Activated CD4-positive, alpha-beta T cell treated with anti-CD3 and anti-CD28 coated beads for 24 hours (primary cell): ENCODE measurements at regions not wholly inside any gene's neighbourhood (a gene's known extent, or its start where the extent isn't known, plus 50 kb on each side); places are given as distances from the start of the nearest gene placed in this dataset.

Experiments
- DNase-seq, 2 donors: peaks; one replicate each; pipeline ENCODE4 v3.0.0-alpha.2; 2020; ENCODE audit warnings: low read depth in 2 of 2

DNA sequence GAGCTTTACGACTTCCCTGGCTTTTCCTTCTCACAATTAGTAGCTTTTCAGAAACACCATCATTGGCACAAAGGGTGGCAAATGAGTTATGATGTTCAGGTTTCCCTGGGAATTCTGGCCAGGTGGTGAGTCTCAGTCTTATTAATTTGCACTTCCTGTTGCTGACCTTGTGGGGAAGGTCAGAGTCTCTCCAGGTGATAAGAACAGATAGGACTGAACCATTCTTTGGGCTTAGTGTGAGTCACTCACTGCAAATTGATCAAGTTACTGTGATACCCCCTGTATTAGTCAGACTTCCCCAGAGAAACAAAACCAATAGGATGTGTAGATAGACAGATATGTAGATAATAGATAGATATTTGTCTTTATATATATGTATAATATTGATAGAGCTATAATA is 53.8 kb upstream of the RANBP3L start:
- DNase-seq: no peak

DNA sequence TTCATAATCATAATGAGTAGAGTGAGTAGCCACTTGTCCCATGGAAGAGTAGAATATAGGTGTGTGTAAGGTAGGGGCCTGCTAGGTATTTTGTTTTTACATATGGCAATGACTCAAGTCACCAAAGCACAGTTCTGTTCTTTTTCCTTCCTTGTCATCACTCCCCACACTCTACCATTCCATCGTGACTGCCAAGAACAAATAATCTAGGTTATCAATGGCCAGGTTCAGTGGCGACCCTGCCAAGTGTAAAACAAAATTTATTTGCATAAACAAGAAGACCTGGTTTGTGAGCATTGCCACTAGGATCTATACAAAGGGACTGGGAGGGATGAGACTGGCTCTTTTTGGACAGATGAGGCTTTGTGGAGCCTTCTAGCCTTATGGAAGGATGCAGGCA is 55.2 kb upstream of the RANBP3L start:
- no peak for DNase-seq

DNA sequence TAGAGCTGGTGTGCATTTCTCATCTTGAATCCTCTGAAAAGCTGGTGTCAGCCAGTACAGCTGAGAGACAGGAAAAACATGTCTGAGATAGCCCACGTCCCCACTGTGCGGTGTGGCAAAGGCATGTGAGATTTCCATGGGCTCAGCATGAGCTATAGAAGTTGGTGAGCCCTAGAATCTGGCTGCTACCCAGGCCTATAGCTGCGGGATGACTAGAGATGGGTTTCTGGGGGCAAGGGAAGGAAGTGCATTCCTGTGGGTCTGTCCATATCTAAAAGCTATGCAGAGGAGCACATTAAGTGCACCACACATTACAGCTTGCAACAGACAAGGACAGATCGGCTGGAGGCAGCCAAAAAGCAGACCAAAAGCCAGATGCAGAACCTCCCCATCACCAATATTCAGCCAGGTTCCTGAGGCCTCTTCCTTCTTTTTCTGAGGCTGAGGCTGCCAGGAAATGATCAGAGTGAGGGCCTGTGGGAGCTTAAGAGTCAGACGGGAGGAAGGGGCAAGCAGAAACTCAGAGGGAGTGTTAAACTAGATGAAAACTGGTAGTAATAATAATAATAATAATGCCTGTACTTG is 55.8 kb upstream of the RANBP3L start:
- DNase-seq: no peak

DNA sequence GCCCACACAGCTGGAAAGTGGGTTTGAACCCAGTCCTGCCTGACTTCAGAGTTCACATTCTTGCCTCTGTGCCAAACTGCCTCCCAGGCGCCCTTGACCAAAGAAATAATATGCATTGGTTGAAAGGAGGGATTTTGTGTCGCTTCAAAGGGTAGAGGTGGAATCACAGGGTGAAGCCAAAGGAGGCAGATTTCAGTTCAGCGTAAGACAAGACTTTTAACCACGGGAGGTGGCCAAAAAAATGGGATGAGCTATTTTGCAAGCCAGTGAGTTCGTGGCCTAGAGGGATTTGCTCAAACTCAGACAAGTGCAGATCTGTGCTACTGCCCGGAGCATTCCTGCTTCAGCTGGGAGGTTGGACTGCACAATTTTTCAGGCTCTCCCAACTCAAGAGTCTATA is 57.6 kb upstream of the RANBP3L start:
- DNase-seq: no peak

DNA sequence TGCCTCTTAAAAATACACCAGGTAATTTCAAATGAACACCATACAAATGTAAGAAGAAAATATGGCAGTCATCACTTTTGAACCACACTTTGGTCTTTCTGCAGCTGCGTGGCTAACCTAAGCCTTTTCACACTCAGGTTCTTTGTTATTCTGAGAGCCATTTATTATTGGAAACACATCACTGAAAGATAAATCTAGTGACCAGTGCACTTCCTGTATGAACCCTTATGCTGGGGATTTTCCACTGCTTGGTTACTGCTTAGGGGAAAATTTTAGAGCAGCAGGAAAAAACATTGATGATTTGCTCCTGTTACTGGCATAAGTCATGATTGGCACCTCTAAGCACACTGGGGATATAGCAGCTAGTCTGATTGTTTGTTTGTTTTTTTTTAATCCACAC is 58.6 kb upstream of the RANBP3L start:
- DNase-seq: no peak

DNA sequence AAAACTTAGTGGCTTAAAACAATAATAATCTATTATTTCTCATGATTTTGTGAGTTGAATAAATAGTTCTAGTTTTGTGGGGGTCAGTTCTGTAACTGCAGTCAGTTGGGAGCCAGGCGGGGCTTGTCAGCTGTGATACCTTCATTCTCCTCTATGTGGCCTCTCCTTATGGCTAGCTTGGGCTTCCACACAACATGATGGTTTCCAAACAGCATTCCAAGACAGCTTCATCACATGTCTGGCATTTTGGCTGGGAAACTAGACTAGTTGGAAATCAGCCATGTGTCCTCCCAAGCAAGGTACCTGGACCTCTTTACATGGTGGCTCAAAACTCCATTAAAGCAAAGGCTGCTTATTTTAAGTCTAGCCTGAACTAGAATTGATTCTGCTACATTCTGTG is 61.4 kb upstream of the RANBP3L start:
- no peak for DNase-seq

DNA sequence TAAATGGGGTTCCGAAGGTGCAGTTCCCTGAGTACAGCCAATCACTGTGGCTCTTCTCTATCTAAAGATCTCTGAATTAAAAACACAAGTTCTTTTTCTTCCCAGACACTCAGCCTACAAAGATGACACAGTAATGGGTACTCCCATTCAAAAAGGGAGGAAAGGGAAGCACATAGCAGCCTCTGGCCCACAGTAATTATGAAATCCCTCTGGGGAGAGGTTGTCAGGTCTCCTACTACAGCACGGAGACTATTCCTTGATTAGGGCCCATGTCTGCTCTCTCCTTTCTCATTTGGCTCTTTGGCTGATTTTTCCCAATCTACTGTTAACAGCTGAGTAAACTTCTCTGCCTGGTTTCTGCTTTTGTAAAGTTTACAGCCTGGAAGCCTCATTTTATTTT is 62.0 kb upstream of the RANBP3L start:
- no peak for DNase-seq

DNA sequence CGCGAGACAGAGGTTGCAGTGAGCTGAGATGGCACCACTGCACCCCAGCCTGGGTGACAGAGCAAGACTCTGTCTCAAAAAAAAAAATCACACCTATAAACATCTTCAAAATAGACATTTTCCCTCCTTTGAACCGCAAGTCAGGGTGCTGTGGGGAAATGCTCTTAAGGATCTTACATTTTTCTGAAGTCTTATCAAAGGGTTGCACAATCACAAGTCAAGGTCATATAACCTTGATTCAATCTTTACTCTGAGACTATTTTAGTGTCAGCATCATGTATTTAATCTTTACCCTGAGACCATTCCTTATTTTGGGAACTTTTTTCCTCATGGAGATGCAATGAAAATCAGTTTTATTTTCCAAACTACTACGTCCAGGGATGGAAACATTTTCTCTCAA is 62.8 kb upstream of the RANBP3L start:
- no peak for DNase-seq

DNA sequence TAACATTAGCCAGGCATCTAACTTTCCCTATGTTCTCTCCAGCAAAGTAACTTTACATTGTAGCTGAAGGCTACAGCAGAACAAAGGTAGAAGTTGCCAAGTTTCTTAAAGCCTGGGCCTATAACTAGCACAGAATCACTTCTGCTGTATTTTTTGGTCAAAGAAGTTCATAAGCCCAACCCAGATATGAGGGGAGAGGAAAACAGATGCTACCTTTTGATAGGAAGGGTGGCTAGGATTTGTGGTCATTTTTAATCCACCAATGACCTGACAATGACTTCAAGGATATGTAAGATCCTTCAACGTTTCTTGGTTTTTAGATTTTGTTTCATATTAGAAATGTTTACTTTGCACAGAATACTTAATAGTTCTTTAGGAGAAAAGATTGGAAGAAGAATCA is 64.2 kb upstream of the RANBP3L start:
- DNase-seq: no peak

DNA sequence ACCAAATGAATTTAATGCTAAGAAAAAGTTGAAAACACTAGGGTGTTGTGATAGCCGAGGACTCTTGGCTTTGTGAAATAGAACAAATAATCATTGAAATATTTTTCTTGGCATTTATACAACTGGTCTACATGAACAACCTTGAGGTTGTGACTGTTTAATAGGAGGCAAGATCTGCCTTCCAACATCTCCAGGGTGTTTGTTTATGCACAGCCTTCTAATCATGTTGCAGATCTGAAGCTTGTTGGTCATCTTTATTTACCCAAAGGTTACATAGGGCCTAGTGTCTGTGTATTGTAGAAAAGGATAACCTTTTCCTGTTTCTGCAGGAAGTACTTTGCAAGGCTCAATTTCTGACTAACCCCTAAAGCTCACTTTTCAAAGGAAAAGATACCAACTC is 65.2 kb upstream of the RANBP3L start:
- DNase-seq: no peak

DNA sequence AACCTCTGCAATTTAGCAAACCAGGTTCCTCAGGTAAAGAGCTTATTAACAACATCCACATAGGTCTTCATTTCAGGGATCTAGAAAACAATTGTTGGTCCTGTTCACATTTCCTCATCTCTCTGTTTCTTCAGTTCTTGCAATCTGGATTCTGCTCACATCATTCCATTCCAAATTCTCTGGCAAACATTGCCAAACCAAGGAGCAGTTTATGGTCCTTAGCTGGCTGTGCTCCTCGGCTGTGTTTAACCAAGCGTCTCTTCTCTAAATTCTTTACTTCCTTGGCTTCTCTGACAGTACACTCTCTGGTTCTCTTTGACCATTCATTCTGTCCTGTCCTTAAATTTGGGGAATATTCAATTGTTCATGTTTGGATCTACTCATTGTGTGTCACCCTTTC is 65.8 kb upstream of the RANBP3L start:
- no peak for DNase-seq

DNA sequence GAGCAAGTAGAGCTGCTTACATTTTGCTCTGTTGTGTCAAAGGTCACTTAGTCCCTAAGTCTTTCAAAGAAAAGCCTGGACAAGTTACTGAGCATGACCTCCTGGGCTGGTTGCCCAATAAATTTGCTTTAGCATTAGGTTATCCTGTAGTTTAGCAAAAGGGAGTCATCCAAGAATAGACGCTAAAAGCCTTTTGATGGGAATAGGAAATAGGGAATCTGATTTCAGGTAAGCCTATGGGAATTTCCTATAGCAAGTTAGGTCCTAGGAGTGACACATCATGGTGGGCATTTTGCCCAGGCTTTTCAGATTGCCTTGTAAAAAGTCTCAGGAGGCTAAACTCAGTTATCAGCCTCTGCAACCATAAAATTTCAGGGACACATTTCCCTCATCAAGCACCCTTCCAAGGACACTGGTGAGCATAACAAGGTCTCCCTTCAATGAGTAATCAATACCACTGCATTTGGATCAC is 67.6 kb upstream of the RANBP3L start:
- no peak for DNase-seq

DNA sequence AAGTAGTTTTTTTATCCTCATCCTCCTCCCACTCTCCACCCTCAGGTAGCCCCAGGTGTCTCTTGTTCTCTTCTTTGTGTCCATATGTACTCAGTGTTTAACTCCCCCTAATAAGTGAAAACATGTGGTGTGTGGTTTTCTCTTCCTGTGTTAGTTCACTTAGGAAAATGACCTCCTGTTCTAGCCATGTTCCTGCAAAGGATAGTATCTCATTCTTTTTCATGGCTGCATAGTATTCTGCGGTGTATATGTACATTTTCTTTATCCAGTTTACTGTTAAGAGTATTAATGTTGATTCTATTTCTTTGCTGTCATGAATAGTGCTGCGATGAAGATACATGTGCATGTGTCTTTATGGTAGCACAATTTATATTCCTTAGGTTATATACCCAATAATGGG is 68.4 kb upstream of the RANBP3L start:
- DNase-seq: no peak

DNA sequence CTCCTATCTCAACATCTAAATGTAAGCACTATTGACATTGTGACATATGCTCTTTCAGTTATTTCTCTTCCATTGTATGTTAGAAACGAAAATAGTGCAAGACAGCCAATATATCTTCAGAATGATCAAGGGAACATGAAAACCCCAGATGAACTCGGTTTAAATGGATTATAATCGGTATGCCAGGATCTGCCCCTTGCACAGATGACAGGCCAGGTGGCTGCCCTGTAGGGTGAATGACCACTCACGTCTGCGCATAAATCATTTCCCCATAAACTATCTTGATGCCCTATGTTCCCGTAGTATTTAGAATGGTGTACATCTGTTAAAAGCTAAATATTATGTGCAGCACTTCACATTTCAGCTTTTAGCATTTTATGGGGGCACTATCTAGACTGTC is 69.7 kb upstream of the RANBP3L start:
- no peak for DNase-seq

DNA sequence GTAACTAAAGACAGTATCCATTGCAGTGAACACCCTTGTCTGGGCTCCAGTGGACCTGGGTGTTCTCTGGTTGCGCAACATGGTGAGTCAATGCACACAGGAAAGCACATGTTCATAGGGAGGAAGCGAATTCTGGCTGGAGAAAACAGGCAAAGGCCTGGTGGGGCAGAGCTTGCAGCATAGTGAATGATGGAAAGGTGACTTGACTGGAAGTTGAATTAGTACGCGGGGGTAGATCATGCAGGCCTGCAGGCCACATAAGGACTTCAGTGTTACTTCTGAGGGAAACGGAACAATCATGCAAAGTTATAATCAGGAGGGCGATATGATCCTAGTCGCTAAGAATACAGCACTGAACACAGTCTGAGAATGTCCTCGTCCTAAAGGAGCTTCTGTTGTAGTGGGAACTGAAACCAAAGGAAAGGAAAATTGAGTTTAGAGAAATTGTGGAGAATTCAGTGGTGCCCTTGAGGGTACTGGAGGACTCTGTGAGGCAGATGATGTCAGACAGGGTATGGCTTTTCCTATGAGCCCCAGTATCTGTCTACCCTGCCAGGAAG is 71.9 kb upstream of the RANBP3L start:
- DNase-seq: no peak

DNA sequence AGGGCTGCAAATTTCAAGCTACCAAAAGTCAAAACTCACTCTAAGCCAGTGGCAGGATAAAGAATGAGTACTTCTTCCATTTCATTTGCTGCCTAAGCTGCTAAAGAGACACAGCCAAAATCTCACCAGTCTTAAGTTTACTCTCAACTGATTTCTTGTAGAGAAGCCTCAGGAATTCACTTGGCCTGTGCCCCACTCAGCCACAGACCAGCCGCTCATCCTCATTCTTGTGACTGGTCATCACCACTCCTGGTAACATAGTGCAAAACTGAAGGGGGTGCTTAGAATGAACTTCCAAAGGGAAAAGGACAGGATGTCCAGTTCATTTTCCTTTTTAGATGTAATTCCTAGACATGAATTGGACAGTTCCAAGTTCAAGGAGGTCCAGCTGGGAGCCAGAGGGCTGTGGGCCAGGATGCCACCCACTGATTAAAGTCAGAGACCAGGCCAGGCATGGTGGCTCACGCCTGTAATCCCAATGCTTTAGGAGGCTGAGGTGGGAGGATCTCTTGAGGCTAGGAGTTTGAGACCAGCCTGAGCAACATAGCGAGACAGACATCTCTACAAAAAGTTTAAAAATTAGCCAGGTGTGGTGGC is 72.7 kb upstream of the RANBP3L start:
- no peak for DNase-seq

DNA sequence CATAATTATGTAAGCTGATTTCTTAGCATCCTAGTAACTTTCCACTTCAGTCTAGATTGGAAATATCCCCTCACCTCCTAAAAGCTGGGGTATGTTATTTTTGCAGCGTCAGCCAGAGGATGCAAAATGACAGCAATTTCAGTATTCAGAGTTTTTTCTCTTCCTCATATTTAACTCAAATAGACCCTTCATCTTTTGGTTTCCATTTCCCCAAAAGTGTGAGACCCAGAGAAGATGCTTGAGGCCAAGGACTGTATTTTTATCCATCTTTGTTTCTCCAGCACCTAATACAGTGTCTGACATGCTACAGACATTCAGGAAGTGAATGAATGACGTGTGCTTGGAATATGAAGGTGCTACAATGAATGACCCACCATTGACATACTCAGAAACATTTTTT is 75.5 kb upstream of the RANBP3L start:
- DNase-seq: no peak

DNA sequence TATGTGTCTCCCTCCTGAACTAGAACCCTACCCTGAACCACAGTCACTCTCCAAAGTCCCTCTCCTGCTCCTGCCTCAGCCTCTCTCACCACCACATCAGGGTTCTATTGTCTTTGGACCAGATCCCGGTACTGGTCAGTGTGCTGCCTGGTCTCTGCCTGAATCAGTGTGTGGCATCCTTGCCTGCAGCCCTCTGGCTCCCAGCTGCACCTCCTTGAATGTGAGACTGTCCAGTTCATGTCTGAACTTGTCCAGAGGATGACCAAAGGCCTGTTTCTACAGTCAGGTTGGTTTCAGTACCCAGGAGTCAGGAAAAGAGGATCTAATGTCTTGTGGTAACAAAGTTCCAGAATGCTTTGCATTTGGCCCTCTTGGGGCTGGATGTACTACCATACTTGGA is 76.8 kb upstream of the RANBP3L start:
- DNase-seq: no peak

DNA sequence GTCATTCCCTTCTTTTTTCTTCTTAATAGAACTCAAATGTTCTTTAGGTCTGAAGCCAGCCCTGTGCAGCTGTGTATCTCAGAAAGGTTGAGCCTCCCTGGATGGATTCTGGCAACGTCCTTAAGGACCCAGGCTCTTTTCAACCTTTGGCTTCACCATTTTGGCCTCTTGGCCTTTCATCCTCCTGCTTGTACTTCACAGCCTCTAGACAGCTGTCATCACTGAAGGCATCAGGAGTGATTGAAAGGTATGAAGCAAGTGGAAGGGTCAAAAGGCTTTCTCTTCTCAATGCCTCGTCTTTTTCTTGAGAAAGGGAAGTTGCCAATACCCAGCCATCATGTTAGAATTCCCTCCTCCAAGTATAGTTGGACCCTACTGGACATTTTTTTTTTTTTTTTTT is 81.2 kb upstream of the RANBP3L start:
- no peak for DNase-seq

DNA sequence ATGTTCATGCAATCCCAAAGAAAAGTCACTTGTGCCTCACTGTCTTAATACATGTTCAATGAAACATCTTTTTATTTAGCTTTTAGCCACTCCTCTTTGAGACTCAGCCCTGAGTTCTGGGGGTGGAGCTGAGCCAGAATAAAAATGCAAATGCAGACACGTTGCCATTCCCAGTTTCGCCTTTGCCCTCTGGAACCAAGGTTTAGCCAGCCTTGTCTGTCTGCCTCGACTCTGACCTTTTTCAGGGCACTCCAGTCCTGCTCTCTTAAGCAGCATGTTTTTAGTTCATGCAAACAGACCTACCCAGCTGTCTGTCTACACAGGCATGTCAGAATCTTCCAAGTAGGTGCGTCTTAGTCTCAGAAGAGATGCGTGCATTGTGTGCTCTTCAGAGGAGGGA is 82.2 kb upstream of the RANBP3L start:
- DNase-seq: no peak

DNA sequence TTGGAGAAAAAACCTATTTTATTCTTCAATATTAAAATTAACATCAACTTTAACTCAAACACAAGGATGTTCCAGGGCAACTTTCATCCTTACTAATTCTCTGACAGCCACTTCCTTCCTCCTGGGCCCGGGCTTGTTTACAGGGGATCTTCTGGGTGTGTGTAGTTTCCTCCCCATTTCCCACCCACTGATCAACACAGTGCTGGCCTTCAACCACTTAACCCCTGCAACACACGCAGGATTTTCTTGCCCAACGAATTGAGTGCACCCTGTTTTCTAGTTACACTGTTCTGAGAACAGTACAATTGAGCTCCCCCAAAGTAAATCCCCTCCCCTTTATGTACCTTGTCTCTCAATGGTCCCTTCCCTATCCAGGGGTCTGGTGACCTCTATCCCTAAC is 83.1 kb upstream of the RANBP3L start:
- no peak for DNase-seq

DNA sequence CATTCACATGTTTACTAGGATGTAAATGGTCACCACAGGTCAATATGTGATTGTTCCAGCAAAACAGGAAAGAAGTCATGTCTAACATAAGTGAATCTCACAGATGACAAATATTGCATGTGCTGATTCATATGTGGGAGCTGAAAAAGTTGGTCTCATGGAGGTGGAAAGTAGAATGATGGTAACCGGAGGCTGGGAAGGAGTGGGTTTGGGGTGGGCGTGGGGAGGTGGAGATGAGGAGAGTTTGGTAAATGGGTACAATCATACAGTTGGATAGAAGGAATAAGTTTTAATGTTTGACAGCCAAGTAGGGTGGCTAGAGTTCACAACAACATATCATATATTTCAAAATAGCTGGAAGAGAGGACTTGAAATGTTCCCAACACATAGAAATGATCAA is 83.8 kb upstream of the RANBP3L start:
- DNase-seq: no peak

DNA sequence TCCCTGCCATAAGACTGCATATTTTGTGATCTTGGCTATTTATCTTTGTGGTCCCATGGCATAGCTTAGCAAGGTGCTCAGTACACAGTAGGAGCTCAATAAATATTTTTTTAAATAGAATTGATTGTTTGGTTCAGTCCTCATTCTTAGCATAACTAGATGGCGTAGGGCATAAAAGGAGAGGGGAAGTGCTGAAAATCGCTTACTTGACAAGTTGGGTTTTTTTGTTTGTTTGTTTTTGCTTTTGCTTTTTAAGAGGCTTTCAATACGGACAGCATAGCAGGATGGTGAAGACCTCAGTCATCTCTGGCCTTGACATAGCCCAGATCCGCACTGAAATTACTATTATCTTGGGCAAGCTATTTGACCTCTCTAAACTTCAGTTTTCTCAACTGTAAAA is 86.6 kb upstream of the RANBP3L start:
- no peak for DNase-seq

DNA sequence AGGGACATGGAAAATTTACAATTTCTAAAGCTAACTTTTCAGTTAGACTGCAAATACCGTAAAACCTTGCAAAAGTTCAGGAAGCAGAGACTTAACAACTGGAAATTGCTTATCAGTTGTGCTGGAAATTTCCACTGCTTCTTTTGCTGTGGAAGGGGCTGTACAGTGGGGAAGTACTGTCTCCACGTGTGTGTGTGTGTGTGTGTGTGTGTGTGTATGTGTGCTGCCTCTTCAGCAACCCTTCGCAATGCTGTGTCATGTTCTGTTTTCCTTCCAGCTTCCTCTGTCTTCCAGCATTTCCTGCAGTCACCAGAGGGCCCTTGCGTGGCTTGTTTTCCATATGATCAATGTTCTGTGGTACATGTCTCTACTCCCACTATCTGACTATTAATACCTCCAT is 87.5 kb upstream of the RANBP3L start:
- no peak for DNase-seq
